ENCODE measurements at regions not wholly inside any gene's neighbourhood (a gene's known extent, or its start where the extent isn't known, plus 50 kb on each side); places are given as distances from the start of the nearest gene placed in this dataset.

DNA sequence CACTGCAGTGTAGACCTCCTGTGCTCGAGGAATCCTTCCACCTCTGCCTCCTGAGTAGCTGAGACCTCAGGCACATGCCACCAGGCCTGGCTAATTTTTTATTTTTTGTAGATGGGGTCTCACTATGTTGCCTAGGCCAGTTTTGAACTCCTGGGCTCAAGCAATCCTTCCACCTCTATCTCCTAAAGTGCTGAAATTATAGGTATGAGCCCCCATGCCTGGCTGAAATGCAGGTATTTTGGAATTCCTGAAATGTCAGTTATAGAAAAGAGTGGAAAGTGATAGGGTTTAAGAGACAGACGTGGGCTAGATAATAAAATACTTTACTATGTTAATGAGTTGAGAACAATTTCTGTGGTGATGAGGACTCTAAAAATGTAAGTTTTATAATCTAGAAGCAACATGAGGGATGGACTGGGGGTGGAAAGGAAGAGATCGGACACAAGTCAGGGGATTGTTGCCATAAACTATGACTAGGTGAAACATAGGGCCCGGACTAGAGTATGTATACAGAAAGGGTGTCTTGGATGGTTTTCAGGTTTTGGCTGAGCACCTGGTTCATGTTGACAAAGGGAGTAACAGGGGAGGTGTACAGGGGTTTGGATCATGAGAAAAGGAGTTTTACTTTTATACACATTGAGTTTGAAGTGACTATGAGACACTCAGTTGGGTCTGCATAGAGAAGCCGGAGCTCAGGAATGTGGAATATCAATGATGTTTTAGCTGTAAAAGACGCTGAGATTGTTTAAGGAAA lies 165.6 kb upstream of the STARD13 start (continued):
- TF ChIP-seq, protein P1, sequence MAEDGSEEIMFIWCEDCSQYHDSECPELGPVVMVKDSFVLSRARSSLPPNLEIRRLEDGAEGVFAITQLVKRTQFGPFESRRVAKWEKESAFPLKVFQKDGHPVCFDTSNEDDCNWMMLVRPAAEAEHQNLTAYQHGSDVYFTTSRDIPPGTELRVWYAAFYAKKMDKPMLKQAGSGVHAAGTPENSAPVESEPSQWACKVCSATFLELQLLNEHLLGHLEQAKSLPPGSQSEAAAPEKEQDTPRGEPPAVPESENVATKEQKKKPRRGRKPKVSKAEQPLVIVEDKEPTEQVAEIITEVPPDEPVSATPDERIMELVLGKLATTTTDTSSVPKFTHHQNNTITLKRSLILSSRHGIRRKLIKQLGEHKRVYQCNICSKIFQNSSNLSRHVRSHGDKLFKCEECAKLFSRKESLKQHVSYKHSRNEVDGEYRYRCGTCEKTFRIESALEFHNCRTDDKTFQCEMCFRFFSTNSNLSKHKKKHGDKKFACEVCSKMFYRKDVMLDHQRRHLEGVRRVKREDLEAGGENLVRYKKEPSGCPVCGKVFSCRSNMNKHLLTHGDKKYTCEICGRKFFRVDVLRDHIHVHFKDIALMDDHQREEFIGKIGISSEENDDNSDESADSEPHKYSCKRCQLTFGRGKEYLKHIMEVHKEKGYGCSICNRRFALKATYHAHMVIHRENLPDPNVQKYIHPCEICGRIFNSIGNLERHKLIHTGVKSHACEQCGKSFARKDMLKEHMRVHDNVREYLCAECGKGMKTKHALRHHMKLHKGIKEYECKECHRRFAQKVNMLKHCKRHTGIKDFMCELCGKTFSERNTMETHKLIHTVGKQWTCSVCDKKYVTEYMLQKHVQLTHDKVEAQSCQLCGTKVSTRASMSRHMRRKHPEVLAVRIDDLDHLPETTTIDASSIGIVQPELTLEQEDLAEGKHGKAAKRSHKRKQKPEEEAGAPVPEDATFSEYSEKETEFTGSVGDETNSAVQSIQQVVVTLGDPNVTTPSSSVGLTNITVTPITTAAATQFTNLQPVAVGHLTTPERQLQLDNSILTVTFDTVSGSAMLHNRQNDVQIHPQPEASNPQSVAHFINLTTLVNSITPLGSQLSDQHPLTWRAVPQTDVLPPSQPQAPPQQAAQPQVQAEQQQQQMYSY (CRISPR knock-in tag; IDR thresholded peaks at IDR 0.05): no peak
- TF ChIP-seq, protein P2, sequence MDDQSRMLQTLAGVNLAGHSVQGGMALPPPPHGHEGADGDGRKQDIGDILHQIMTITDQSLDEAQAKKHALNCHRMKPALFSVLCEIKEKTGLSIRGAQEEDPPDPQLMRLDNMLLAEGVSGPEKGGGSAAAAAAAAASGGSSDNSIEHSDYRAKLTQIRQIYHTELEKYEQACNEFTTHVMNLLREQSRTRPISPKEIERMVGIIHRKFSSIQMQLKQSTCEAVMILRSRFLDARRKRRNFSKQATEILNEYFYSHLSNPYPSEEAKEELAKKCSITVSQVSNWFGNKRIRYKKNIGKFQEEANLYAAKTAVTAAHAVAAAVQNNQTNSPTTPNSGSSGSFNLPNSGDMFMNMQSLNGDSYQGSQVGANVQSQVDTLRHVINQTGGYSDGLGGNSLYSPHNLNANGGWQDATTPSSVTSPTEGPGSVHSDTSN (IDR thresholded peaks at IDR 0.05; ENCODE audit: insufficient replicate concordance, low read depth, low read length): no peak
- TF ChIP-seq NFYB (IDR thresholded peaks at IDR 0.05; ENCODE audit: insufficient read depth, low read depth, low read length) (no peak), ATF7 (IDR thresholded peaks at IDR 0.05; ENCODE audit: low read depth) (no peak)

DNA sequence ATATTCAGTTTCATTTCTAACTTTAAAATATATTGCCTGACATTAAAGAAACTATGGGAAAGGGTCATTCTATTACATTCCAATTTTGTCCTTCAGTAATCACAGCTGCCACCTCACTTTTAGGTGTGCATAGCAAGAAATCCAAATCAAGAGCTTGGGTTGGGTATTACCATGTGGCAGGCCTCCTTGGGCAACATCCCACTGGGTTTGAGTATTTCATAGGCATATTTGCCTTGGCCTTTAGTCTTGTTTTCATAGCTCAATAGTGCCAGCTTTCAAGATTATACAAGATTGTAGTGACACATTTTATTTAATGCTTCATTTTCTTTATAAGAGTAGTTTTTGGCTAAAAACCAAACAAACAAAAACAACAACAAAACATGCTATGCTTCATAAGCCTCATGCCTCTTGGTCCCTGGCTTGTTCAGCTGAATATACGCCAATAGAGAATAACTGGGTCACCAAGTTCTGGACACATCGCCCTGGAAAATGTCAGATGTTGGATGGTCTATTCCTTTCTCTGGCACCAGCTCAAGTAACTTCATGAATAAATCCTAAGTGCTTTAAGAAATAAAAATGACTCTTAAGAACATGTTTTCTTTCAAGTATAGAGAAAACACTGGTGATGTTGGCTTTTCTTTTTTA lies 167.4 kb upstream of the STARD13 start:
- Histone ChIP-seq H3K27ac (ENCODE audit: control insufficient read depth, insufficient read depth) (no peak overlapping the region), H2AFZ (ENCODE audit: control insufficient read depth, low read depth, low read length) (no peak overlapping the region), H3K27me3 (replicated peaks in 1 of 2; ENCODE audit: control insufficient read depth in 2 of 2, insufficient read depth in 2 of 2, low read length in 1 of 2) (no peaks in the 10 kb centered on the region), H3K9ac (ENCODE audit: control insufficient read depth, insufficient read depth, low read length) (no peak overlapping the region), H3K4me3 (no peak overlapping the region), H3K36me3 (ENCODE audit: control insufficient read depth in 2 of 2, insufficient read depth in 2 of 2, low read length in 1 of 2) (no peaks in the 10 kb centered on the region), H3K4me1 (ENCODE audit: control insufficient read depth, insufficient read depth, low read length) (no peaks in the 10 kb centered on the region), H3K79me2 (ENCODE audit: control insufficient read depth, insufficient read depth, low read length) (no peaks in the 10 kb centered on the region), H4K20me1 (ENCODE audit: control insufficient read depth, insufficient read depth) (no peaks in the 10 kb centered on the region), H3K4me2 (ENCODE audit: control insufficient read depth, insufficient read depth) (no peak overlapping the region), H3K9me3 (replicated peaks; ENCODE audit: control insufficient read depth, insufficient read depth, low read length) (no peaks in the 10 kb centered on the region)
- no peak for DNase-seq (ENCODE audit: low read depth, low spot score)
- FAIRE-seq: no peak
- ChIA-PET SMC1A (ENCODE audit: uncharacterized antibody, unreplicated experiment) (no interaction called here), CTCF (no interaction called here), POLR2A (no interaction called here), RAD21 (ENCODE audit: unreplicated experiment) (no interaction called here)
- WGBS (ENCODE audit: insufficient coverage, insufficient replicate concordance, low lambda C conversion rate, missing lambda C conversion rate): 90% methylated on average over 2 of the region's 2 CpGs
- no peak for ATAC-seq
- in situ Hi-C loops (cut with MboI): no loop called here
- BruUV-seq (replicated peaks): no TSS peak
- intact Hi-C loops (cut with micrococcal nuclease; ENCODE audit: unreplicated experiment): no loop called here
- TF ChIP-seq ZNF687 (IDR thresholded peaks at IDR 0.05) (no peak), PKNOX1 (IDR thresholded peaks at IDR 0.05) (no peak), MYB (IDR thresholded peaks at IDR 0.05; ENCODE audit: borderline replicate concordance, low read depth, low read length) (no peak), RB1 (IDR thresholded peaks at IDR 0.05; ENCODE audit: borderline replicate concordance) (no peak), NFIC (IDR thresholded peaks at IDR 0.05; ENCODE audit: low read depth, low read length) (no peak), TCF7 (IDR thresholded peaks at IDR 0.05; ENCODE audit: borderline replicate concordance) (no peak), CHD1 (IDR thresholded peaks at IDR 0.05; ENCODE audit: low read depth, low read length) (no peak)

All from GM12878 (cell line).